BJ (cell line): ENCODE measurements at regions not wholly inside any gene's neighbourhood (a gene's known extent, or its start where the extent isn't known, plus 50 kb on each side); places are given as distances from the start of the nearest gene placed in this dataset.

ENCODE experiments used
- CTCF ChIA-PET: fragments of 350-600 bp; formaldehyde crosslinking; extraction: SDS; loops from one replicate; lab custom pipeline; 2021; ENCODE audit warnings: antibody characterized with exemption, inconsistent platforms; lab: Yijun Ruan, JAX
- POLR2A ChIA-PET: fragments of 300-600 bp; sonication (Branson Sonifier 250); formaldehyde crosslinking; extraction: SDS; loops from one replicate; lab custom pipeline; 2021; ENCODE audit warnings: antibody characterized with exemption; lab: Charles Lee
- DNase-seq: peaks from one replicate; pipeline ENCODE4 v3.0.0-alpha.2; 2011; ENCODE audit warnings: low read depth
- H3K27me3 ChIP-seq: 2 replicates; pipeline ENCODE4 v1.6.0; 2011; ENCODE audit warnings: low read length; ENCODE audit not compliant: control insufficient read depth, insufficient read depth
- H3K36me3 ChIP-seq: 2 replicates; pipeline ENCODE4 v1.5.1; 2011; ENCODE audit warnings: low read length; ENCODE audit not compliant: control insufficient read depth, insufficient read depth
- H3K4me3 ChIP-seq: 2 replicates; pipeline ENCODE4 v1.5.1; 2011; ENCODE audit warnings: low read depth, mild to moderate bottlenecking, control low read depth, low read length
- CTCF ChIP-seq: IDR thresholded peaks from 2 replicates; pipeline ENCODE4 v1.5.1; 2011; ENCODE audit warnings: low read depth, mild to moderate bottlenecking, control low read depth, inconsistent platforms, low read length, moderate library complexity; ENCODE audit not compliant: insufficient read depth

- Histone ChIP-seq H3K36me3 (no peaks in the 10 kb centered on the region), H3K4me3 (no peak overlapping the region), H3K27me3 (no peaks in the 10 kb centered on the region)
- TF ChIP-seq CTCF: no peak
- ChIA-PET CTCF (no interaction called here), POLR2A (no interaction called here)
- DNase-seq: no peak
Measured at GRCh38 chr11:104655066-104655465, 243.2 kb downstream of the CASP12 start.

GRCh38 chr11:104654181-104654813, 244.0 kb downstream of the CASP12 start:
- no peaks in the 10 kb centered on the region for H3K27me3 ChIP-seq
- no peak for TF ChIP-seq CTCF
- no peak overlapping the region for H3K4me3 ChIP-seq
- POLR2A ChIA-PET: no interaction called here
- CTCF ChIA-PET: no interaction called here
- DNase-seq: no peak
- H3K36me3 ChIP-seq: no peaks in the 10 kb centered on the region

GRCh38 chr11:104653407-104653806, 244.9 kb downstream of the CASP12 start:
- Histone ChIP-seq H3K4me3 (no peak overlapping the region), H3K27me3 (no peaks in the 10 kb centered on the region), H3K36me3 (no peaks in the 10 kb centered on the region)
- TF ChIP-seq CTCF: no peak
- ChIA-PET POLR2A (no interaction called here), CTCF (no interaction called here)
- DNase-seq: no peak

GRCh38 chr11:104652996-104653395, 245.3 kb downstream of the CASP12 start:
- Histone ChIP-seq H3K27me3 (no peaks in the 10 kb centered on the region), H3K36me3 (no peaks in the 10 kb centered on the region), H3K4me3 (no peak overlapping the region)
- no peak for TF ChIP-seq CTCF
- CTCF ChIA-PET: no interaction called here
- DNase-seq: no peak
- POLR2A ChIA-PET: no interaction called here

- no peak for DNase-seq
- no peak for TF ChIP-seq CTCF
- ChIA-PET POLR2A (no interaction called here), CTCF (no interaction called here)
- no peaks in the 10 kb centered on the region for H3K36me3 ChIP-seq
- H3K27me3 ChIP-seq: no peaks in the 10 kb centered on the region
- no peak overlapping the region for H3K4me3 ChIP-seq
Measured at GRCh38 chr11:104650234-104650633, 248.0 kb downstream of the CASP12 start.
